Large intestine (tissue), 3 donors: ENCODE measurements at regions not wholly inside any gene's neighbourhood (a gene's known extent, or its start where the extent isn't known, plus 50 kb on each side); places are given as distances from the start of the nearest gene placed in this dataset.

Experiments
- DNase-seq, 2 donors: peaks; one replicate each; pipeline versions ENCODE4 v3.0.0 to v3.0.0-alpha.2; 2013
- H3K27ac ChIP-seq: one replicate; pipeline ENCODE4 v1.5.1; 2013; ENCODE audit warnings: low read length
- H3K27me3 ChIP-seq: 2 replicates; pipeline ENCODE4 v1.6.1; 2013; ENCODE audit warnings: low read length; ENCODE audit not compliant: control insufficient read depth, insufficient read depth
- H3K36me3 ChIP-seq: 2 replicates; pipeline ENCODE4 v1.6.1; 2013; ENCODE audit warnings: low read length; ENCODE audit not compliant: control insufficient read depth, insufficient read depth
- H3K4me1 ChIP-seq: one replicate; pipeline ENCODE4 v1.6.1; 2013; ENCODE audit warnings: low read length; ENCODE audit not compliant: control insufficient read depth, insufficient read depth
- H3K4me3 ChIP-seq: one replicate; pipeline ENCODE4 v1.5.1; 2013; ENCODE audit warnings: low read length
- H3K9me3 ChIP-seq: one replicate; pipeline ENCODE4 v1.6.1; 2013; ENCODE audit warnings: mild to moderate bottlenecking, low read depth, low read length, moderate library complexity; ENCODE audit not compliant: control insufficient read depth
- WGBS: methylation state at CpG from one replicate; pipeline ENCODE4 v1.1.5; 2013; ENCODE audit warnings: low lambda C conversion rate; ENCODE audit not compliant: insufficient coverage; 5-methylcytosine and 5-hydroxymethylcytosine counted together

DNA sequence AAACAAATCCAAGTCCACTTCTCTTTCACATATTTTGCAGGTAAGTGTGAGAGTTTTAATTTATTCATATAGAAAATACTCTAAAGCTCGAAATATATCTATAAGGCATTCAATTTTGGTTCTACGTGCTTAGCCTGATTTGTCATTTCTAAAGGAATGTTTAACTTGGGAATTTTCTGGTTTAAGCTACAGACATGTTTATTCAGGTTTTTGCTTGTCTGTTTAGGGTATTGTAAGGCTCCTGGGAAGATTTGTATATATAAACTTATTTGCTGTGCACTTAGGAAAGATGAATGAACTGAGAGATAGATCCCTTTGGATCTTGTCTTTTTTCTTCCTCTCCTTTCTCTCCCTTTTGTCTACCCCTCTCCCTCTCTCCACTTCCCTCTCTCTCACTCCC, 185.9 kb upstream of the NEIL3 start:
- Histone ChIP-seq H3K27me3 (no peaks in the 10 kb centered on the region), H3K4me1 (no peaks in the 10 kb centered on the region), H3K27ac (no peak overlapping the region), H3K36me3 (no peaks in the 10 kb centered on the region), H3K9me3 (no peaks in the 10 kb centered on the region), H3K4me3 (no peak overlapping the region)
- WGBS, result 100% methylated on average over 1 of the region's 2 CpGs
- DNase-seq, result no peak

DNA sequence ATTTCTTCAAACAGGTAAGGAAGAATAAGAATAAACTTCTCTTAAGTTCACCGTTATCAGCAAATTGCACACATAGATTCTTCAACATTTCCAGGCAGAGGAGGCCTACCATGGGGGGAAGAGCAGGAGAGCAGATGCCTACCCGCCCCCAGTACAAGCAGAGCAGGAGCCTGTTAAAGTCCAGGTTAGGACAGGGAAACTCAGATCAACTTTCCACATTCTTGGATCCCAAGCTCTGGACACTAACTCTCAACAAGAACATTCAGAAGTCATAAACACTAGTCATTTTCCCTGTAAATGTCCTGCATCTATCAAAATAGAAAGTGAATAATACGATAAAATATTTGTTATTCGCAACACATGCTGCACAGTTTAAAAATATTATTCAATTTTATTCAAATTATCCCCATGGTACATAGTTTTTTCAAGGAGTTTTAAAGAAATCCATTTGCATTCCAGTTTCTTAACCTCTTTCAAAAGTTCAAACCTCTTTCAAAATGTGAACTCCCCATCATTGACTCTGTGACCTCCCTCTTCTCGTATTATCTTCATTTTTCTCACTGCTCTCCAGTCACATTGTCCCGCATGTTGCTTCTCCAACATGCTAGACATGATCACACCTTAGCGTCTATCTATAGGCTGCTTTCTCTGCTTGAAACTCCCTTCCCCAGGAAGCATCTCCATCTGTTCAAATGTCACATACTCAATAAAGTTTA, 185.2 kb upstream of the NEIL3 start:
- Histone ChIP-seq H3K4me1 (no peaks in the 10 kb centered on the region), H3K36me3 (no peaks in the 10 kb centered on the region), H3K27ac (no peak overlapping the region), H3K9me3 (peaks cover 4% of the 10 kb centered on the region), H3K4me3 (no peak overlapping the region), H3K27me3 (no peaks in the 10 kb centered on the region)
- no peak for DNase-seq
- WGBS, result 95% methylated on average over 4 of the region's 7 CpGs

DNA sequence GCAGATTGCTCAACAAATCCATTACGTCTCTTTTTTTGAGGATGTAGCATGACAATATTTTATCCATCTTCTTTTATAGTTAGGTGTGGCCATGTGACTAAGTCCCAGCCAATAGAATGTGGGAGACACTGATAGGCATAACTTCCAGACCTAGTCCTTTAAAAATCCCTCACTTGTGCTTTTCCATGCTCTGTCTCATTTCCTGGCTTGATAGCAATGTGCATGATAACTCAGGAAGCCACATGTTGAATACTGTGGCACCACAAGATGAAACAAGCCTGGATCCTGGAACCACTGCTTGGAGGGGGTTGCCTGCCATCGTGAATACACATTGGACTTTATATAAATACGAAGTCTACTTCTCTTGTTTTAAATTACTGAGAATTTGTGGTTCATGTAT, 184.0 kb upstream of the NEIL3 start:
- Histone ChIP-seq H3K9me3 (peaks cover 7% of the 10 kb centered on the region), H3K27ac (no peak overlapping the region), H3K4me3 (no peak overlapping the region), H3K4me1 (no peaks in the 10 kb centered on the region), H3K36me3 (no peaks in the 10 kb centered on the region), H3K27me3 (no peaks in the 10 kb centered on the region)
- no peak for DNase-seq
- WGBS, result 100% methylated on average over 3 of the region's 3 CpGs

DNA sequence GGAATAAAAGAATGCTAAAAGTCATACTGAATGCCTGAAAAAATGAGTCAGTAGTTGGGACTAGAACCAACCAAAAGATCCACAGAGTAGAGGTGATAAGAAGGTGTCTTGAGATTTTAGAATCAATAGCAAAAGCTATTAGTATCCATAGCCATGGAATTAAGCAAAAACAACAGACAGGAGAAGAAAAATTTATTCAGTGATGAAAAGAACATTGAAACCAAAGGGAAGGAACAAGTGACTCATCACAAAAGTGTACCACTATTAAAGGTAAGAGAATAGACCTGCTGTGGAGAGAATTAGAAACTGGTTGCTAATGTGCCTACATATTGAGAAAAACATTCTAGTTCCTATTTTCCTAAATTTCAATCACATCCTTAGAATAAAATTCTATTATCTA, 182.0 kb upstream of the NEIL3 start:
- Histone ChIP-seq H3K27ac (no peak overlapping the region), H3K4me1 (no peaks in the 10 kb centered on the region), H3K27me3 (no peaks in the 10 kb centered on the region), H3K9me3 (peaks cover 7% of the 10 kb centered on the region), H3K4me3 (no peak overlapping the region), H3K36me3 (no peaks in the 10 kb centered on the region)
- no peak for DNase-seq

DNA sequence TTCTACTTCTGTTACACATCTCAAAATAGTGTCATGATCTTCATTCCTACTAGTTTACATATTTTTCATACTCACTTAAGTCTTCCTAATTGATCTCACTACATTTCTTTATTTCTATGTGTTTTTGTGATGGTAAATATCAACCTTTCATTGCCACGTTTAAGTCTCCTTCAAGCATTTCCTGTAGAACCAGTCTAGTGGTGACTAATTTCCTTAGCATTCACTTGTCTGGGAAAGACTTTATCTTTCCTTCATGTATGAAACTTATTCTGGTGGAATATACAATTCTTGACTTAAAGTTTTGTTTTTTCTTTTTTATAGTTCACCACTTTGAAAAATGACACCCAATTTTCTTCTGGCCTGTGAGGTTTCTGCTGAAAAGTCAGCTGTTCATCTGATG, 181.4 kb upstream of the NEIL3 start:
- WGBS, result 100% methylated on average over 1 of the region's 1 CpG
- DNase-seq, result no peak
- H3K27me3 ChIP-seq, result no peaks in the 10 kb centered on the region
- H3K36me3 ChIP-seq, result no peaks in the 10 kb centered on the region
- no peak overlapping the region for H3K4me3 ChIP-seq
- no peaks in the 10 kb centered on the region for H3K4me1 ChIP-seq
- H3K27ac ChIP-seq, result no peak overlapping the region
- H3K9me3 ChIP-seq, result peaks cover 7% of the 10 kb centered on the region

DNA sequence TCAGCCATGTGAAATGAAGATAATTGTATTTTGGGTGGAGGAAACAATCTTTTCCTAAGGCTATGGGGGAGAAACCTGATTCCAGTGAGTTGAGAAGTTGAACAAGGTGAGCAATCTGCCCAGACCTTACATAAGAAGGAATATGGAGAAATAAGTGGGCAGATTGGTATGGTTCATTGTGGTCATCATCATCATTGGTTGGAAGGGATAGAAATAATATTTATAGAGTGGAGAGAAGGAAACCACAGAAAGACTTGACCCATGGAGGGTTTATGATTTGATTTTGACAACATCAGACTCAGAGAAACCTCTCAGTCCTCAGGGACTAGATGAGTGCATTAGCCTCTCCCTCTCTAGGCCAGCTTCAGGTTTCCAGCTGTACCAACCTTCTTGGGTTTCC, 177.9 kb upstream of the NEIL3 start:
- Histone ChIP-seq H3K9me3 (peaks cover 7% of the 10 kb centered on the region), H3K36me3 (no peaks in the 10 kb centered on the region), H3K4me3 (no peak overlapping the region), H3K27ac (no peak overlapping the region), H3K4me1 (no peaks in the 10 kb centered on the region), H3K27me3 (no peaks in the 10 kb centered on the region)
- no peak for DNase-seq

DNA sequence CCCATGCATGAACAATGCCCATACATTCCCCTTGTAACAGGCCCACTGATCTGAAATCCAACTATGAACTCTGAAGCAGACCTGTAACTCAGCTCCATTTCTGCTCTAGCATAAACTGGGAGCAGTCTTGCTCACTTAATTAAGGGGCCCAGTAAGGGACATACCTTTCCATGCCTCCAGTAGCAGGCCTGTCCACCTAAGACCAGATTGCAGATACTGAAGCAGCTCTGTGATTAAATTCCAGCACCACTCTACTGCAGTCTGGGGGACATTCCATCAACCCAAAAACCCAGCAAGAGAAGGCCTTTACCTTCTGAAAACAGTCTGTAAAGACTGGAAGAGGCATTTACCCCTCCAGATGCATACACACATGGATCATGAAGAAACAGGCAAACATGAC, 162.0 kb upstream of the NEIL3 start:
- H3K27ac ChIP-seq, result no peak overlapping the region
- H3K36me3 ChIP-seq, result no peaks in the 10 kb centered on the region
- H3K4me1 ChIP-seq, result no peaks in the 10 kb centered on the region
- no peaks in the 10 kb centered on the region for H3K9me3 ChIP-seq
- DNase-seq, result no peak
- no peak overlapping the region for H3K4me3 ChIP-seq
- H3K27me3 ChIP-seq, result no peaks in the 10 kb centered on the region

- no CpG with 5 or more reads among the region's 3 CpGs for WGBS
Measured at GRCh38 chr4:177155454-177155853, 154.2 kb upstream of the NEIL3 start.

DNA sequence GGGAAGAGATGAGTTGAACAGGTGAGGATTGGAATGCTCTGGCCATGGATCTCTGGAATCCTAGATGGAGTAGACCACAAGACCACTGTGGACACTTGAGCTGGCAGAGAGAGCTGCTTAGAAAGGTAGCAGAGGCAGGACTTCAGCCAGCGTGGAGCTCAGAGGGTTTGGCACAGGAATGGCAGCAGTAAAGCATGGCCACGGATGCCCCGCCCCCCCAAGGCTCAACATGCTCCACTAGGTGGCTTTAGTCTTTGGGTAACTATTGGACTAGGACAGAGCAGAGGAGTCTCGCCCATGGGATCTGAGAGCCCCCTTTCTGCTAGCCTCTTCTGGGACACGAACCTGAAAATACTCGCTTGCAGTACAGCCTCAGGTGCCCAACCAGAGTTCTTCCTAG, 150.1 kb upstream of the NEIL3 start:
- H3K4me1 ChIP-seq, result no peaks in the 10 kb centered on the region
- no CpG with 5 or more reads among the region's 6 CpGs for WGBS
- H3K4me3 ChIP-seq, result no peak overlapping the region

More at GRCh38 chr4:177155454-177155853, 154.2 kb upstream of the NEIL3 start:
- H3K27ac ChIP-seq, result no peak overlapping the region
- H3K36me3 ChIP-seq, result no peaks in the 10 kb centered on the region
- no peaks in the 10 kb centered on the region for H3K27me3 ChIP-seq
- H3K4me3 ChIP-seq, result no peak overlapping the region
- no peak for DNase-seq
- no peaks in the 10 kb centered on the region for H3K4me1 ChIP-seq
- no peaks in the 10 kb centered on the region for H3K9me3 ChIP-seq

GRCh38 chr4:177161781-177162180, 147.9 kb upstream of the NEIL3 start:
- no peaks in the 10 kb centered on the region for H3K9me3 ChIP-seq
- no peak for DNase-seq
- H3K27ac ChIP-seq, result no peak overlapping the region
- H3K4me1 ChIP-seq, result no peaks in the 10 kb centered on the region
- H3K4me3 ChIP-seq, result no peak overlapping the region
- H3K27me3 ChIP-seq, result no peaks in the 10 kb centered on the region
- H3K36me3 ChIP-seq, result no peaks in the 10 kb centered on the region

More for the DNA sequence above, 150.1 kb upstream of the NEIL3 start:
- Histone ChIP-seq H3K36me3 (no peaks in the 10 kb centered on the region), H3K27ac (no peak overlapping the region), H3K9me3 (no peaks in the 10 kb centered on the region), H3K27me3 (no peaks in the 10 kb centered on the region)
- no peak for DNase-seq

- Histone ChIP-seq H3K4me3 (no peak overlapping the region), H3K4me1 (no peaks in the 10 kb centered on the region), H3K27me3 (no peaks in the 10 kb centered on the region), H3K36me3 (no peaks in the 10 kb centered on the region), H3K27ac (no peak overlapping the region), H3K9me3 (no peaks in the 10 kb centered on the region)
- no peak for DNase-seq
- no CpG with 5 or more reads among the region's 4 CpGs for WGBS
Measured at GRCh38 chr4:177163532-177163931, 146.1 kb upstream of the NEIL3 start.
